Right ventricle myocardium inferior (tissue), 1 donor: ENCODE measurements at regions not wholly inside any gene's neighbourhood (a gene's known extent, or its start where the extent isn't known, plus 50 kb on each side); places are given as distances from the start of the nearest gene placed in this dataset.

Experiments
- ATAC-seq: fragments of 200-7000 bp; cut with Tn5 transposase; one replicate; pipeline ENCODE4 v1.9.1; 2020; ENCODE audit warnings: mild to moderate bottlenecking, moderate library complexity
- DNase-seq: peaks from one replicate; pipeline ENCODE4 v3.0.0; 2021; ENCODE audit errors: missing footprints
- intact Hi-C: fragments of 100-400 bp; cut with DNase I; formaldehyde crosslinking; loops from one replicate; pipeline ENCODE4 v1.11.0; 2022
- donor health status: DM: no; HTN: yes; CAD: no; lungs with severe emphysema.

DNA sequence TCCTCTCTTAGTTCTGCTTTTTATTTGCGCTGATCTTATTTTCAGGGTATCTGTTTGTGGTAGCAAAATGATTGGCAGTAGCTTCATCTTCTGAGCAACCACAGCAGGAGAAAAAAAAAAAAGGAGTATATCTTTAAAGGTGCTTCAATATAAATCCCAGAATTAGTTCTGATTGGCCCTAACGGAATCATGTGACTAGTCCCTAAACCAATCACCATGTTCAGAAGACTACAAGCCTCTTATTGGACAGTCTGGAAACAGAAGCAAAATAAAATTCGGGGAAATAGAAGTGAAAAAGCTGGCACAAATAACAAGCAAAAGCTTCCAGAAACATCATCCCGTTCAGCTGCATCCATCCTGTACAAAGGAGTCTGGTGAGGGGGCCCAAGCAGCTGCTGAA is 49.9 kb upstream of the PTPRO start:
- DNase-seq (no peak), ATAC-seq (no peak)
- intact Hi-C loops: loop anchor here (10.0 kb wide), 1 partner anchor 428 kb away; the partner anchor contains the start of gene ART4
